A673 (cell line): ENCODE measurements at regions not wholly inside any gene's neighbourhood (a gene's known extent, or its start where the extent isn't known, plus 50 kb on each side); places are given as distances from the start of the nearest gene placed in this dataset.

Source experiments
- BruUV-seq: library from RNA; stranded (reverse); fragments of 400-500 nt; replicated peaks from 2 replicates; lab custom pipeline; 2021; lab: Mats Ljungman, UMichigan
- CTCF ChIA-PET: fragments of 300-600 bp; sonication (Branson Sonifier 250); formaldehyde crosslinking; loops from one replicate; lab custom pipeline; 2022; ENCODE audit warnings: antibody characterized with exemption; lab: Charles Lee
- POLR2A ChIA-PET: fragments of 300-600 bp; sonication (Branson Sonifier 250); formaldehyde crosslinking; loops from one replicate; lab custom pipeline; 2022; ENCODE audit warnings: antibody characterized with exemption; ENCODE audit not compliant: low non-redundant PET; lab: Charles Lee
- DNase-seq: peaks from one replicate; pipeline ENCODE4 v3.0.0-alpha.2; 2015; ENCODE audit warnings: low spot score
- H3K27ac ChIP-seq: fragments of 200-600 bp; sonication (generic); 2 replicates; pipeline ENCODE4 v1.5.1; 2016; ENCODE audit warnings: mixed run types, low read depth, mild to moderate bottlenecking, mixed read lengths, antibody characterized with exemption, low read length; ENCODE audit not compliant: poor library complexity, severe bottlenecking
- H3K27me3 ChIP-seq: fragments of 200-600 bp; sonication (generic); replicated peaks from 2 replicates; pipeline ENCODE4 v1.6.1; 2017; ENCODE audit warnings: mixed run types, low read depth, mild to moderate bottlenecking, mixed read lengths, antibody characterized with exemption, low read length; ENCODE audit not compliant: insufficient read depth, poor library complexity
- H3K36me3 ChIP-seq: fragments of 200-600 bp; sonication (generic); 2 replicates; pipeline ENCODE4 v1.6.1; 2016; ENCODE audit warnings: mixed run types, mild to moderate bottlenecking, mixed read lengths, antibody characterized with exemption, low read length; ENCODE audit not compliant: insufficient read depth, poor library complexity, severe bottlenecking
- H3K4me1 ChIP-seq: fragments of 200-600 bp; sonication (generic); 2 replicates; pipeline ENCODE4 v1.6.1; 2017; ENCODE audit warnings: mixed run types, mild to moderate bottlenecking, mixed read lengths, antibody characterized with exemption, low read length; ENCODE audit not compliant: insufficient read depth, poor library complexity, severe bottlenecking
- H3K4me3 ChIP-seq: fragments of 200-600 bp; sonication (generic); 2 replicates; pipeline ENCODE4 v1.5.1; 2016; ENCODE audit warnings: low read depth, mixed run types, mild to moderate bottlenecking, mixed read lengths, low read length; ENCODE audit not compliant: poor library complexity, severe bottlenecking
- H3K9me3 ChIP-seq: fragments of 200-600 bp; sonication (generic); 2 replicates; pipeline ENCODE4 v1.6.1; 2016; ENCODE audit warnings: mixed run types, low read depth, mild to moderate bottlenecking, mixed read lengths, antibody characterized with exemption, low read length; ENCODE audit not compliant: poor library complexity, severe bottlenecking
- EZH2 ChIP-seq: fragments of 200-600 bp; sonication (generic); IDR thresholded peaks from 2 replicates; pipeline ENCODE4 v1.6.1; 2017; ENCODE audit warnings: borderline replicate concordance, low read depth, mild to moderate bottlenecking, mixed read lengths, antibody characterized with exemption, low read length; ENCODE audit not compliant: poor library complexity, severe bottlenecking
- intact Hi-C: fragments of 100-400 bp; cut with micrococcal nuclease; formaldehyde crosslinking; loops from one replicate; pipeline ENCODE4 v1.10.0; 2022; ENCODE audit not compliant: unreplicated experiment
- TF ChIP-seq, protein P1 (sequence below): fragments of 300-800, 200-600 bp; sonication (generic); conservative IDR thresholded peaks from 2 replicates; pipeline ENCODE4 v1.5.1; 2017; ENCODE audit warnings: low read depth, mild to moderate bottlenecking, antibody characterized with exemption, low read length, moderate library complexity, mixed read lengths

DNA sequence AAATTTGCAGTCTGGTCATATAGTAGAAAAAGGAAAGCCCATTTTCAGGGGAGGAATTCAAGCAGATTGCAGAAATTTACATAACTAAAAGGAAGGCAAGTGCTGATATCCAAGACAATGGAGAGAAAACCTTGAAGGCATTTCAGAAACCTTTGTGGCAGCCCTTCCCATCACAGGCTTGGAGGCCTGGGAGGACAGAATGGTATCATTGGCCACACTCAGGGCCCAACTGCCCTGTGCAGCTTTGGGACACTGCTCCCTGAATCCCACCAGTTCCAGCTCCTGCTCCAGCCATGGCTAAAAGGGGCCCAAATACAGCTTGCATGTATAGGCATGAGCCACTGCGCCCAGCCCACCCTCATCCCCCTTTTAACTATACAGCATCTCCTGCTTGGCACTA is 81.1 kb upstream of the NYAP2 start:
- no peak for DNase-seq
- intact Hi-C loops, result no loop called here
- H3K27me3 ChIP-seq, result no peaks in the 10 kb centered on the region
- ChIA-PET POLR2A (no interaction called here), CTCF (no interaction called here)
- H3K36me3 ChIP-seq, result no peaks in the 10 kb centered on the region
- no peak overlapping the region for H3K27ac ChIP-seq
- BruUV-seq, result no TSS peak
- TF ChIP-seq, protein P1, sequence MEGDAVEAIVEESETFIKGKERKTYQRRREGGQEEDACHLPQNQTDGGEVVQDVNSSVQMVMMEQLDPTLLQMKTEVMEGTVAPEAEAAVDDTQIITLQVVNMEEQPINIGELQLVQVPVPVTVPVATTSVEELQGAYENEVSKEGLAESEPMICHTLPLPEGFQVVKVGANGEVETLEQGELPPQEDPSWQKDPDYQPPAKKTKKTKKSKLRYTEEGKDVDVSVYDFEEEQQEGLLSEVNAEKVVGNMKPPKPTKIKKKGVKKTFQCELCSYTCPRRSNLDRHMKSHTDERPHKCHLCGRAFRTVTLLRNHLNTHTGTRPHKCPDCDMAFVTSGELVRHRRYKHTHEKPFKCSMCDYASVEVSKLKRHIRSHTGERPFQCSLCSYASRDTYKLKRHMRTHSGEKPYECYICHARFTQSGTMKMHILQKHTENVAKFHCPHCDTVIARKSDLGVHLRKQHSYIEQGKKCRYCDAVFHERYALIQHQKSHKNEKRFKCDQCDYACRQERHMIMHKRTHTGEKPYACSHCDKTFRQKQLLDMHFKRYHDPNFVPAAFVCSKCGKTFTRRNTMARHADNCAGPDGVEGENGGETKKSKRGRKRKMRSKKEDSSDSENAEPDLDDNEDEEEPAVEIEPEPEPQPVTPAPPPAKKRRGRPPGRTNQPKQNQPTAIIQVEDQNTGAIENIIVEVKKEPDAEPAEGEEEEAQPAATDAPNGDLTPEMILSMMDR, result no peak
- no peak for TF ChIP-seq EZH2
- no peak overlapping the region for H3K4me3 ChIP-seq
- H3K4me1 ChIP-seq, result no peaks in the 10 kb centered on the region
- no peaks in the 10 kb centered on the region for H3K9me3 ChIP-seq

DNA sequence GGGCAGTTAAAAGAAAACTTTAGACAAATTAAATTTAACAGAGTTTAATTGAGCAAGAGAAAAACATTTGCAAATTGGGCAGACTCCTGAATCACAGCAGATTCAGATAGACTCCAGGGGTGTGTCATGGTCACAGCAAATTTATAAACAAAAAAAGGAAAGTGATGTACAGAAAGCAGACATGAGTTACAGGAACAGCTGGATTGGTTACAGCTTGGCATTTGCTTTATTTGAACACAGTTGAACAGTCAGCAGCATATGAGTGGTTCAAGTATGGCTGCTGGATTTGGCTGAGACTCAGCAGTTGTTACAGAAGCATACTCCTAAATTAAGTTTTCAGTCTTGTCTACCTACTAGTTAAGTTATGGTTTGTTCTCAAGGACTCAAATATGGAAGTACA is 82.3 kb upstream of the NYAP2 start:
- POLR2A ChIA-PET, result no interaction called here
- no peaks in the 10 kb centered on the region for H3K9me3 ChIP-seq
- DNase-seq, result no peak
- no peak overlapping the region for H3K27ac ChIP-seq
- no TSS peak for BruUV-seq
- H3K4me1 ChIP-seq, result no peaks in the 10 kb centered on the region
- CTCF ChIA-PET, result no interaction called here
- H3K4me3 ChIP-seq, result no peak overlapping the region
- no peaks in the 10 kb centered on the region for H3K36me3 ChIP-seq
- no peaks in the 10 kb centered on the region for H3K27me3 ChIP-seq
- intact Hi-C loops, result no loop called here
- TF ChIP-seq EZH2, result no peak
- TF ChIP-seq, protein P1, result no peak

DNA sequence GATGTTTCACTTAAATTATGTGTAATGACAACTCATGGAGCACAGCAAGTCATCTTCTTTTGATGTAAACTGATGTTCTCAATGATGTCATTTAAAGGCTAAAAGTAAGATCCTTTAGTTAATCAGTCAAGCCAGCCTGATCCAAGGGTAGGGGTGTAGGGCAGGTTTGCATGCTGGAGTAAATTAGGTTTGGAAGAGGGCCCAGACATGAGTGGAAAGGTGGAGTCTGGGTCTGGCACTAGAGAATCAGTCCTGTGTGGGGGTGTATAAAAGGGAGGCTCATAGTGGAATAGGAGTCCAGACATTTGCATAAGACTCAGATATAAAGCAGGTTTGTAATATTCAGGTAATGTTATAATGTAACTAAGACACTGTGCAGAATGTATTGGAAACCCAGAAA is 88.8 kb upstream of the NYAP2 start:
- H3K27me3 ChIP-seq, result no peaks in the 10 kb centered on the region
- POLR2A ChIA-PET, result no interaction called here
- no peak overlapping the region for H3K27ac ChIP-seq
- H3K4me1 ChIP-seq, result no peaks in the 10 kb centered on the region
- no peaks in the 10 kb centered on the region for H3K9me3 ChIP-seq
- no peak for DNase-seq
- no peaks in the 10 kb centered on the region for H3K36me3 ChIP-seq
- no peak overlapping the region for H3K4me3 ChIP-seq
- intact Hi-C loops, result no loop called here
- TF ChIP-seq, protein P1, result no peak
- no peak for TF ChIP-seq EZH2
- CTCF ChIA-PET, result no interaction called here
- BruUV-seq, result no TSS peak
